ENCODE measurements at regions not wholly inside any gene's neighbourhood (a gene's known extent, or its start where the extent isn't known, plus 50 kb on each side); places are given as distances from the start of the nearest gene placed in this dataset.

DNA sequence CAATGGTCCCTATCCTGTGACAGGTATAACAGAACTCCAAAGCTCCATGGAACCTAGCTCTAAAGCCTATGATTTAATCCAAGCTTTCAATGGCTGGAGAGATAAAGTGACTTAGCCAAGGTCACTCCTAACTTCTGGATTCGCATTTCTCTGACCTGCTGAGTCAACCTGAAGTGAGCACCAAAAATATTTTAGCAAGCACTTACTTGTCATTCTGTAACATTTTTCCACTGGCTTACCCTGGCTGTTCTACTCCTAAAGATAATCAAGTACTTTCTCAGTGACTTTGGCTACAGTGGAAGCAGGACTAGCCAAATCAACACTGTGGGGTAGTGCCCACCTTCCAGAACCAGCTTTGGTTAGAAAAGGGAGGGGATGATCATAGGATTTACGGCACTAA, 188.3 kb downstream of the OGFRL1 start:
- no peak for DNase-seq (ENCODE audit: low read depth)

DNA sequence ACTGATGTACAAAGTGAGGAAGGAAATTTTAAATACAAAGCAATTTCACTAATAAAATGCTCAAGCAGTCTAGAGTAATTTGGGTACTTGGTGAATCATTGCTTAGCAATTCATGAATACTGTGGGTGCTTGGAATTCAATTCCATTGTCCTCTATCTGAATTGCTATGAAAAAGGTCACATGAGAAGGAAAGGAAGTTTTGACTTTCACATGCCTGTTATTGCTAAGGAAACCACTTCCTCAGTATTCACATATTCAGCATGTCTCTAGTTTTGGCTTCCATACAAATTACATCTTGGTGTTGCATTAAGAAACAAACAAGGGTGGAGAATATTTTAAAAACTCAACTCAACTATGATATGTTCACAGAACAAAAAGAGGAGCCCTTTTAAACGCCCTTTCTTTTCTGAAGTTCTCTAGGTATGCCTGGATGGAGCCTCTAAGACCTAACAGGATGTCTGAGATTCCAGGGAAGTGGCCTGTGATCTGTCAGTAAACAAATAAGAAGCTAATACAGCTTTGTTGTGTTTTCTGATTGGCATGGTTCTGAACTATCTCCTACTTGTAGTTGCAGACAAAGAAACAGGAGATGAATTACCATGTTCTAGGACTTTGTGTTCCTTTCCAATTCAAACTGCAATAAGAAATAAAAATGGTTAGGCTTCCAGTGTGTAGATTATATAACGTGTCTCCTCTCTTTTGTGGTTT, 190.4 kb downstream of the OGFRL1 start:
- peak; percentile 88 for DNase-seq (ENCODE audit: low read depth)

DNA sequence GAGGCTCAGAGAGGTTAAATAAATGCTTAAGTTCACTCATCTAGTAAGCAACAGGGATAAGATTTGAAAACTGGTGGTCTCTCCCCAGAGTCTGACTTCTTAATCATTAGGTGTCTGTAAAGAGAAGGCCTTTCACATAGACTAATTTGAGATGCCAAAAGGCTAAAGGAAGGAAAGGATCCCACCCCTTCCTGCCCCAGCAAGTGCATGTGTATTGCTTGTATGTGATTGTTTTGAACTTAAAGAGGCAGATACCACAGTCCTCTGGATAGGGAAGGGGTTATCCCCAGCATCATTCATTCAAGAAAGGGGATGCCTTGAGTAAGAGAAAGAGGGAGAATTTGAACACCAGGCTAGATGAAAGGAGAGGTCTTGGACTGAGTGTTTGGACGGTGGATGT, 192.0 kb downstream of the OGFRL1 start:
- no peak for DNase-seq (ENCODE audit: low read depth)

DNA sequence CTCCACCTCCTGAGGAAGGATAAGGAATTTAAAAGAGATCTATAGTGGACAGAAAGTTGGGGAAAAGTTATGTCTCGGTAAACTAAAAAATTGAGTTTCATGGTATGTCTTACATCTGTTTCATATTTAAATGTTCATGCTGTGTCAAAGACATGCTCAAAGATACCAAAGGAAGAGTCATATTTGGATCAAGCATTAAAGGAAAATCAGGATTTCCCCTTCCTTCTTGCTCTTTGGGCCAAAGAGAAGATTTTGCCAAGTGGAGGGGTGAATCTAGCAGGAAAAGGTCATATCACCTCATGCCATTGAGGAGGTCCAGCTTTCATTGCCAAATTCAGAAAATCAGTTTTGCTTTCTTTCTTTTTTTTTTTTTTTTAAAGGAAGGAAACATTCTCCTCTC, 192.4 kb downstream of the OGFRL1 start:
- no peak for DNase-seq (ENCODE audit: low read depth)

DNA sequence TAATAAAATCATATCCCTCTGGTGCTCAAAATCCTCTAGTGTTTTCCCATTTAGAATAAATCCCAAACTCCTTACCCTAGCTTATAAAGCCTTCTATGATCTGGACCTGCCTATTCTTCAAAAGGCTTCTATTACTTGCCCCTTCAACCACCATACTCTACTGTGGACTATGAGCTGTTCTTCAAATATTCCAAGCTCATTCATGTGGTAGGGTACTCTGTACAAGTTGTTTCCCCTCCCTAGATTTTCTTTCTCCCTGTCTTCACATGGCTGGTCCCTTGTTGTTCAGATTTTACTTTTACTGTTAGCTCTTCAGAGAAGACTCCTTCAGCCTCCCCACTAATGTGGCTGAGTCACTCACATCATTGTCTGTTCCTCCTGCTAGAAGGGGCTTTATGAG, 193.2 kb downstream of the OGFRL1 start:
- DNase-seq (ENCODE audit: low read depth): peak; percentile 43

DNA sequence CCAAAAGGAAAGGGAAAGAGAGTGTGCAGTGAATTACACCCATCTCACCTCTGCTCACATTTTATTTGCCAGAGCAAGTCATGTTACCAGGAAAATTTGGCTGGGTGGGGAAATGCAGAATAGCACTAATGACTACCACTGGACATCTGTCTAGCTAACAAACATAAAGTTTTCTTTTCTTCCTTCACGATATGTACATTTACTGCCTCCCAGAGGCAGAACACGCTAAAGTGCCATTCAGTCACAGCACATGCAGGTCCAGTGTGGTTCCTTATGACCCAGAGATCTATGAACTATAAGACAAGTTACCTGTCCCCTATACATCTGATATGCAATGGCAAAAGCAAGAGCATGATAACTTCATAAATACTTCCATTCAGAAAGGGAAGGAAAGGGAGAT, 194.1 kb downstream of the OGFRL1 start:
- no peak for DNase-seq (ENCODE audit: low read depth)

DNA sequence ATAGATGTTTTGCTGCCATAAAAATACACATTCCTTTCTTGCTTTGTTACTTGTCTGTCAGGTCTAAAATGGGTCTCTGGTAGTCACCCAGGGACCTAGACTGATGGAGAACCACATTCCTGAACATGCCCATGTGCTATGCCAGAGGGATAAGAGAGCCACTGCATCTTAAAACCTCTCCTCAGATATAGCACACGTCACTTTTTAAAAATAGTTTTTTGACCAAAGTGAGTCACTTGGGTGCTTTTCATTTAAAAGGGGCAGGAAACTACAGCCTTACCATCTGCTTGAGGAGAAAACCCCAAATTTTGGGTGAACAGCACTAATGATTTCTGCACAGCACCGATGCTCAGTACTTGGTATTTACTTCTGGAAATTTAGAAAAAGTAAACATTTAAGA, 197.8 kb downstream of the OGFRL1 start:
- peak; percentile 83 for DNase-seq (ENCODE audit: low read depth)

DNA sequence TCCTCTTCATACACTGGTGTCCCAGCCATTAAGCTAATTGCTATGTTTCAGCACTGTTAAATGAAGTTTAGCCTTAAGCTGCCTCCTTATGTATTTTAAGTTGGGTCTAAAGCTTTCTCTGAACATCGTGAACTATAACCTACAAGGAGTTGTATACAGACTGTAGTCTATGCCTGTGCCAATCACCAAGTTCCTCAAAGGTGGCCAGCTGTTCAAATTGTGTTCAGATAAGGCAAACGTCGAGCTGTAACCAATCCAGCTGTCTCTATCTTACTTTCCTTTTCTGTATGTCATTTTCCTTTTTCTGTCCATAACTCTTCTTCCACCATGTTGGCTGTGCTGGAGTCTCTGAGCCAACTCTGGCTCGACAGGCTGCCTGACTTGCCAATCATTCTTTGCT, 199.6 kb downstream of the OGFRL1 start:
- no peak for DNase-seq (ENCODE audit: low read depth)

DNA sequence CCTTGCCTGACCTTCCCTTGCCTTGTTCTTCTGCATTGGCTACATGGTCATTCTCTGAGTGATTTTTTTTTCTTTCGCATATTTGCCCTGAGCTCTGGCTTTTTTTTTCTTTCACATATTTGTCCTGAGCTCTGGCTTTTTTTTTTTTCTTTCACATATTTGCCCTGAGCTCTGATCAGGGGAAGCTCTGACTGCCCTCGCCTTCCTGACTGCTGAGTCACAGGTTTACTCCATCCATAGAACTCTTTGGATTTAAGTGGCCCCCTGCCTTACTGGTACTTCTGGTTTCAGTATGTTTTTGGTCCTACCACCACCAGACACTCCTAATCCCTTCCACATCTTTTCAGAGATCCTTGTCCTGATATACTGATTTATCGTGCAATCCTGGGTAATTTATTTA, 201.1 kb downstream of the OGFRL1 start:
- peak; percentile 70 for DNase-seq (ENCODE audit: low read depth)

DNA sequence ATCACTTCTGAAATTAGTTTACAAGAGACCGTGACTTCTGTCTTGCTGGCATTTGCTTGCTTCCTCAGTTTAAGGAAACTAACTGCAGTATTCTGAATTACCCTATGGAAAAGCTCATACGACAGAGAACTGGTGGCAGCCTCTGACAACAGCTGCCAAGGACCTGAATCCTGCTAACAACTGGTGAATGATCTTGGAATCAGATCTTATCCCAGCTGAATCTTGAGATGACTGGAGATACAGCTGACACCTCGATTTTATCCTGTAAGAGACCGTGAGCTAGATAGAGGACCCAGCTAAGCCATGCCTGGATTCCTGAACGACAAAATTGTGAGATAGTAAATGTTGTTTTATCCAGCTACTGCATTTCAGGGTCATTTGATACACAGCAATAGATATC, 202.3 kb downstream of the OGFRL1 start:
- DNase-seq (ENCODE audit: low read depth): peak; percentile 60

DNA sequence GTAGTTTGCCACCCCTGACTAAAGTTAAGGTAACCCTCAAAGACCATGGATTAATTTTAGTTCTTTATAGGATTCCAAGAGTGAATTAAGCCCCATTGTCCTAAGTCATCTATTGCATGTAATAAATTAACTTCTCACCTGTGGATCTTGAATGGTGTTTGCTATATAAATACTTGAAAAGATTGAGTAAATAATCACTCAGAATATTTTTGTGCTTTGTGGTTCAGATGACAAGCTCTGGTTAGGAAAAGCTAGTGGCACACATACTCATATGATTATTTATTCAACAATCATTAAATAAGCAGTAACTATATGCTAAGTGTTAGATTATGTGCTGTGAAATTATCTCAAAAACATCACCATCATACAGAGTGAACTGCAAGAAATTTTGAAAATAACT, 203.2 kb downstream of the OGFRL1 start:
- no peak for DNase-seq (ENCODE audit: low read depth)

DNA sequence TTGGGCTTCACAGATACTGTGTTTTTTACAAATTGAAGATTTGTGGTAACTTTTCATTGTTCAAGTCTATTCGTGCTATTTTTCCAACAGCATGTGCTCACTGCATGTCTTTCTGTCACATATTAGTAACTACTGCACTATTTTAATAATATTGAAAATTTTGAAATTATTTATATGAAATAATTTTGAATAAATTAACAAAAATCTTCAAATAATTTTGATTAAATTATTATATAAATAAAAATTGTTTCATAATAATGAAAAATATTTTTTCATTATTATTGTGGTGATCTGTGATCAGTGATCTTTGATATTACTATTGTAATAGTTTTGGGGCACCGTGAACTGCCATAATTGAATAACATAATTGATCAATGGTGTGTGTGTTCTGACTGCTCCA, 204.1 kb downstream of the OGFRL1 start:
- no peak for DNase-seq (ENCODE audit: low read depth)

DNA sequence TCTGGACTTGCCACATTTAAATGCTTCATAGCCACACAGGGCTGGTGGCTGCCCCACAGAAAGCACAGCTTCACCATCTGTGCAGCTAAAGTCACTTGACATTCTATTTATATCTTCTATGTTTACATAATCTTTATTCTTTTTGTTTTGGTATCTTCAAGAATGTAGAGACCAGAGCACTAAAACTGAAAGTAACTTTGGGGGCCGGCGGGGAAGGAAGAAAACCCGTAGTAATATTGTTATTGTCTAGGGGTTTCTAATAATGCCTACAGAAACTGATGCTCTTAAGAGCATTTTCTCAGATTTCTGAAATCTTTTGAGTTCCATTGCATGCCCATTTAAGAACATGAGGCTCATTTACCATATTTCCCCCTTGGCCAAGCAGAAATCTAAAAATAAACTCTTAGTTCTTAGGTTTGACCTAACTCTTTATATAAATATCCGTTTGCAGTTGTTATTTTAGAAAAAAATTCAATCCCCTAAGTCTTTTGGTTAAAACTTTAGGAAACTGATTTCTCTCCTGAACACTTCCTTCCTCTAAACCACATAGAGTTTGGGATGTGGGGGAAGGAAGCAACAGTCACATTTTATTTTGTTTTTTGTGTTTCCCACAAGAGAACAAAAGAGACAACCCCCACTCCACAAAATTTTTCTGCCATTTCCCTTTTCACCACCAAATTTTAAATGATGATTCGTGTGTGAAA, 207.6 kb downstream of the OGFRL1 start:
- DNase-seq (ENCODE audit: low read depth): peak; percentile 79

DNA sequence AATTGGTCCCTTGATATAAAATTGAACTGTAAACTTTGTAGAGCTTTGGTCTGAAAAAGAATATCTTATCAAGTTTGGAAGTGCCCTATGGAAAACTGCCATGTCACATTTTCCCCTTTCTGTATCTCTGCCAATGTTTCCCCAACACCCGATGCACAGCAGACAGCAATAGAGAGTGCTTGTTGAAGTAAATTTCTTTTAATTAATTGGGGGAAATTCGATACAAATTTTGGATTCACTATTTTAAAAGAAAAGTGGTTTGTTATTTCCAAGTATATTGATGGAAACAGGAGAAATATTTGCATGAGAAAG, 208.1 kb downstream of the OGFRL1 start:
- no peak for DNase-seq (ENCODE audit: low read depth)

DNA sequence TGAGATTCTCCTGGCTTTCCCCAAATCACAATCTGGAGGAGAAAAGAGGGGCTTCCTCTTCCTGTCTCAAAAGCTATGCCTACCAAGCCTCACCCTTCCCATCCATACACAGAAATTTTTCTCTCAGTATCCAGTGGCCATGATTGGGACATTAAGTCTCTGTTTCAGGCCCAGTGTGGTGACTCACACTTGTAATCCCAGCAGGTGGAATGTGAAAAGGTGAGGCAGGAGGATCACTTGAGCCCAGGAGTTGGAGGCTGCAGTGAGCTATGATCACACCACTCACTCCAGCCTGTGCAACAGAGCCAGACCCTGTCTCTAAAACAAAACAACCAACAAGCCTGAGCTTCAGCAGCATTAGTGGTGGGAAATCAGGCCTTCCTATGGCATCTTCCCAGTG, 210.0 kb downstream of the OGFRL1 start:
- no peak for DNase-seq (ENCODE audit: low read depth)

DNA sequence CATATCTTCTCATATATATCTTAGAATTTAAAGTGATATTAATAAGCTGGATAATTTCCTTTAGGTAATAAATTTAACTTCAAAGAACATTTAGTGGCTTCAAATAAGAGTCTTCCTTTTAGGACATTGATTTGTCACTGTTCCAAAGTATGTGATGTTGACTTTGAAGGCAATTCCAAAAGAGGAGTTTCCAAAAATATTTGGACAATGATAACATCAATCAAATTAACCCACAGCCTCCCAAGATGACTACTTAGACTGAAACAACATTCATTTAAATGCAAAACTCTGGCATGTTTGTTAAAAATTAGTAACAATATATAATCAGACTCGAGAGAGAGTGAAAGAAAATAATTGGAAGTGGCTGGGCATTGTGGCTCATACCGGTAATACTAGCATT, 211.1 kb downstream of the OGFRL1 start:
- no peak for DNase-seq (ENCODE audit: low read depth)

DNA sequence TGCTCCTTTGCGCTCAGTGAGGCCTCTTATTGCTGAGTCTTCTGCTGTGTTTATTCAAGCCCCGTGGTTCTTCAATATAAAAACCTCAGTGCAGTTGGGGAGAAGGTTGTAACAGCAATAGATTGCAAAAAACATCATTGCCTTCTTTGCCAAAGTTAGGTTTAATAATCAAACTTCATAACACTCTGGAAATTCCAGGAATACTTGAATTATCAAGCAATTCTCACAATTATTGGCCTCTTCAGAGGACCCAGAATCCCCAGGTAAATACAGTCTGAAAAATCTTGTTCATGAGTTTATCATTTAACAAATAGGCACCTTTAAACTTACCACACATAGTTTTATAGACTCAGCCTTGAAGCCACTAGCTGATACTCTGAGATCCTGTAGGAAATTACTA, 213.6 kb downstream of the OGFRL1 start:
- no peak for DNase-seq (ENCODE audit: low read depth)

DNA sequence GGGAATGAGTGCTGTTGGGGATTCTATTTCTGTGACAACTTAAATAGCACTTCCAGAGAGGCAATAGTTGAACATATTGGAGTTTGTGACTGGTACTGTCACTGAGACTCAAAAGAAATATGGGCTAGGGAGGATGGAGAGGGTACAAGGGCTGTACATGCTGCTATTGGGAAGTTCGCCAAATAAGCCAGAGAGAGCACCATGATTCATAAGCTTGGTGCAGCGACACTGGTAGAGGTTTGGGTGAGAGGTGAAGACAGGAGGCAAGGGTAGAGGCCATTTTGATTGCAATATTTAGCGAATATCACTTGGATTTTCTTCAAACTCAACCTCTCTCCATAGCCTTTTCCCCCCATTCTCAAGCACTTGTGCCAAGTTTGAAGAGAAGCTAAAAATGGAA, 214.3 kb downstream of the OGFRL1 start:
- DNase-seq (ENCODE audit: low read depth): no peak

DNA sequence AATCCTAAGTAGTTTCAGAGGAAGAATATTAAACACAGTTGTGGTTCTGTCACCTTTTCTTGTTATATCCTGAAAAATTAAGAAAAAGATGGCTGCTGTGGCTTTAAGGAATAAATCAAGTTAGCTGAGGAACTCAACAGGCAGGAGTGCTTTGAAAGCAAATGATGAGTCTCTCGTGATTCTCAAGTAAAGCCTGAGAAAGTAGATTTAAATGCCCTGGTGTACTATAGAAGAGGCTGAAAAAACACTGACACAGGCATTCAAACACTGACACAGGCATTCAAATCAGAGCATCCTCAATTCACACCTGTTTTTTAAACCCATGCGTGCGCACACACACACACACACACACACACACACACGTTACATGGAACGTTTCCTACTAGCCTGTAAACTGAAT, 218.6 kb downstream of the OGFRL1 start:
- no peak for DNase-seq (ENCODE audit: low read depth)

DNA sequence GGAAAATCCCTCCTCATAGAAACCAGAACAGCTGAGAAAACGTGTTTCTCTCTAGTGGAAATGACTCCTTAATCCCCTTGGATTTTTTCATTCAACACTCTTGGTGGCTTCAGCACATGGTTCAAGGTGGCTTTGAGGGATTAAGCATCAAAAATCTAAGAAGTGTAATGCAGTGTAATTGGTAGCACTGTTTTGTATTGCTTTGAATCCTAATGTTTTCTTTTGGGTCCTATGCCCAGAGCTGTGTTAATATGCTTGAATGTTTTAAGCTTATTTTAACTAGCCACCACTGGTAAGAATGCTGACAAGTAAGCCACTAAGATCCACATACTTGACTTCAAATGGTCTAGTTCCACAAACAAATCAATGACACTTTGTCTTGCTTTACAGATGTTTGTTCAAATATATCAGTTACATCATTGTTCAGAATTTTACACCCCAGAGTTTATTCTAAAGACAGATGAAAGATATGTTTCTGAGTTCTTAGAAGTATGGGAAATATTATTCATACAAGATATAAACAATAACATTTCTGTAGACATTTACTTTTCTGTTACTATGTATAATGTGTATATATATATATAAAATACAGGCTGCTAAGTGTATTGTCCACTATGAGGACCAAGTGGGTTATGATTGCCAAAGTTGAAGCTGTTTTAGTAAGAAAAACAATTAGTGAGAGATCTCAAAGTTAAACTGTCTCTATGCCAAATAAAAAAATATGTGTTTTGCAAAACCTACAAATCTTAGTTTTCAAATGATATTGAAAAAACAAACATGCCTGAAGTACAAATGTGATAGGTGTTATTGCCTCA, 220.8 kb downstream of the OGFRL1 start:
- peak; percentile 80 for DNase-seq (ENCODE audit: low read depth)

DNA sequence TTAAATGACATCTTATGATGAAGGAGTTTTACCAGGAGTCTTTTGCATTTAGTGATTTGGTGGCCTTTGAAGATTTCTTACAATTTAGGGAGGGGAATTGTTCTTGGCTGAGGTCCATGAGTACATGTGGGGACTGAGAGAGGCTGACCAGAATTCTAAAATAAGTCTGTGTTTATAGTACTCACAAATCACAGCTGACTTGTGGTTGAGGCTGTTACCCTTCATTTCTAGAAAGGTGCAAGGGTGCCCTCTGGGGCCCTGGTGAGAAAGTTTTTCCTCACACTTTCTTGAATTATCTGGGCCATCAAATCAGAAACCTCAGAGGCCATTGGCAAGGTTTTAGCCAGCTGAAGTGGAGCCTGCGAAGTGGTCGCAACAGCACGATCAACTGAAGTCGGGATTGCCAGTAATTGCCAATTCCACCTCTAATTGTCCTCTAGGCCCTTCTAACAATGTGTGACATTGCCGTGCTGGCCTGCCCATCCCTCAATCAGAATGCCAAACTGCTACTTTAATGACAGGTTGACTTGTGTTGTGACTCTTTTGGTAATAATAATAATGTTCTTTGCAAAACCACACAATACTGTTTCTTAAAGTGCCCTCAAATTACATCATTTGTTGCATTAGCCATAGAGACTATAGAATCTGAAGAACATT, 221.6 kb downstream of the OGFRL1 start:
- DNase-seq (ENCODE audit: low read depth): peak; percentile 94

DNA sequence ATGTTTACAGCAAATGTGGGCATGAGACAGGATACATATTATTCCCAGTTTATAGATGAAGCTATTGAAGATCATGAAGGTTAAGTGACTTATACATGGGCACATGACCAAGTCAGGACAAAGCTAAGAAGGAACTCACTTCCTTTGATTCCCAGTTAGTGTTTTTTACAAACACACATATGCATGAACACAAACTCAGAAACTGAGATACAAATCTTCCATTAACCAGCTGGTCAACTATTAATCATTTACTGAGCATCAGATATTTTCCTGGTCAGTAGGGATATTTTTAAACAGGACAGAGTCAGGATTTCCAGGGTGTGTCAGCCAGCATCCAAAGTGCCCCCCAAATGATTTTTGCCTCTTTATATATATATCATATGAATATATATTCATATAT, 222.2 kb downstream of the OGFRL1 start:
- no peak for DNase-seq (ENCODE audit: low read depth)

Data from myocyte (in vitro differentiated cells).